HG02610 (cell line): ENCODE measurements at regions not wholly inside any gene's neighbourhood (a gene's known extent, or its start where the extent isn't known, plus 50 kb on each side); places are given as distances from the start of the nearest gene placed in this dataset.
A peak's percentile ranks its signal among the peaks of the same experiment; 100 is the strongest.
"Not testable (repeated sequence)": the region's sequence is repeated elsewhere in the genome, so short reads cannot be mapped to it uniquely, and the experiment has no call there.

Source experiments
- ATAC-seq: cut with Tn5 transposase; IDR thresholded peaks from one replicate; pipeline ENCODE4 v1.9.1; 2021; ENCODE audit warnings: mild to moderate bottlenecking, moderate library complexity; ENCODE audit not compliant: unreplicated experiment

- ATAC-seq: no peak
These were observed 807.1 kb downstream of the KCNJ2 start for GRCh38 chr17:70976447-70976846.

- ATAC-seq: no peak
These were observed 815.5 kb downstream of the KCNJ2 start for GRCh38 chr17:70984873-70985272.

- ATAC-seq: peak; percentile 72
These were observed 818.6 kb downstream of the KCNJ2 start for GRCh38 chr17:70987867-70988340.

- no peak for ATAC-seq
These were observed 819.3 kb downstream of the KCNJ2 start for GRCh38 chr17:70988622-70989021.

GRCh38 chr17:70989280-70989679 lies 819.9 kb downstream of the KCNJ2 start:
- no peak for ATAC-seq

GRCh38 chr17:70994194-70994593 lies 824.9 kb downstream of the KCNJ2 start:
- ATAC-seq: no peak

GRCh38 chr17:70995997-70996396 lies 826.7 kb downstream of the KCNJ2 start:
- no peak for ATAC-seq

GRCh38 chr17:71003736-71004135 lies 834.4 kb downstream of the KCNJ2 start:
- ATAC-seq: no peak

- no peak for ATAC-seq
These were observed 835.1 kb downstream of the KCNJ2 start for GRCh38 chr17:71004413-71004812.

- ATAC-seq: no peak
These were observed 842.1 kb downstream of the KCNJ2 start for GRCh38 chr17:71011391-71011790.

- ATAC-seq: no peak
These were observed 850.4 kb downstream of the KCNJ2 start for GRCh38 chr17:71019699-71020098.

GRCh38 chr17:71022758-71023157 lies 853.4 kb downstream of the KCNJ2 start:
- no peak for ATAC-seq

GRCh38 chr17:71023249-71024030 lies 854.1 kb downstream of the KCNJ2 start:
- ATAC-seq: no peak

GRCh38 chr17:71024172-71024571 lies 854.8 kb downstream of the KCNJ2 start:
- ATAC-seq: no peak

- ATAC-seq: no peak
These were observed 855.6 kb downstream of the KCNJ2 start for GRCh38 chr17:71024969-71025368.

GRCh38 chr17:71029246-71029645 lies 859.9 kb downstream of the KCNJ2 start:
- ATAC-seq: no peak

GRCh38 chr17:71031286-71031685 lies 862.0 kb downstream of the KCNJ2 start:
- not testable (repeated sequence) for ATAC-seq

GRCh38 chr17:71032746-71033273 lies 863.5 kb downstream of the KCNJ2 start:
- no peak for ATAC-seq

- ATAC-seq: no peak
These were observed 864.0 kb downstream of the KCNJ2 start for GRCh38 chr17:71033336-71033735.

GRCh38 chr17:71035226-71035625 lies 865.9 kb downstream of the KCNJ2 start:
- no peak for ATAC-seq

GRCh38 chr17:71037386-71037785 lies 868.1 kb downstream of the KCNJ2 start:
- ATAC-seq: no peak

- ATAC-seq: no peak
These were observed 870.1 kb downstream of the KCNJ2 start for GRCh38 chr17:71039391-71039790.

GRCh38 chr17:71052971-71053370 lies 883.6 kb downstream of the KCNJ2 start:
- ATAC-seq: no peak
